A549 (cell line): ENCODE measurements at regions not wholly inside any gene's neighbourhood (a gene's known extent, or its start where the extent isn't known, plus 50 kb on each side); places are given as distances from the start of the nearest gene placed in this dataset.

Experiments used
- BHLHE40 ChIP-seq: IDR thresholded peaks from 2 replicates; pipeline ENCODE4 v1.6.1; 2012; ENCODE audit warnings: low read depth, low read length, inconsistent platforms
- CTCF ChIP-seq: fragments of >200 bp; sonication (Bioruptor Twin); formaldehyde crosslinking; IDR thresholded peaks from 3 replicates; pipeline ENCODE4 v1.5.1; 2016
- ELK1 ChIP-seq: fragments of 150-350 bp; IDR thresholded peaks from 2 replicates; pipeline ENCODE4 v1.6.1; 2014; ENCODE audit warnings: low read depth, mild to moderate bottlenecking, low read length
- EP300 ChIP-seq, 2 experiments: fragments of >200 bp; sonication (Bioruptor Twin); formaldehyde crosslinking; IDR thresholded peaks; 2 replicates in 1 of 2; 3 replicates in 1 of 2; pipeline ENCODE4 v1.6.1; 2016 to 2017
- JUNB ChIP-seq: fragments of >200 bp; sonication (Bioruptor Twin); formaldehyde crosslinking; IDR thresholded peaks from 2 replicates; pipeline ENCODE4 v1.6.1; 2016
- MAZ ChIP-seq: fragments of 150-350 bp; IDR thresholded peaks from 2 replicates; pipeline ENCODE4 v1.6.1; 2014; ENCODE audit warnings: antibody characterized with exemption, low read depth, low read length, borderline replicate concordance
- MYC ChIP-seq: IDR thresholded peaks from 2 replicates; pipeline ENCODE4 v1.6.1; 2012; ENCODE audit warnings: mild to moderate bottlenecking, inconsistent platforms, low read length, improper control_type of control experiment, borderline replicate concordance
- NFE2L2 ChIP-seq: fragments of 150-350 bp; conservative IDR thresholded peaks from 2 replicates; pipeline ENCODE4 v1.6.1; 2014; ENCODE audit warnings: low read length
- POLR2A ChIP-seq: IDR thresholded peaks from 2 replicates; pipeline ENCODE4 v1.6.1; 2012; ENCODE audit warnings: mild to moderate bottlenecking, low read length
- POLR2AphosphoS2 ChIP-seq: conservative IDR thresholded peaks from 2 replicates; pipeline ENCODE4 v1.6.1; 2012; ENCODE audit warnings: low read length, improper control_type of control experiment, inconsistent platforms
- RFX5 ChIP-seq: fragments of 450-650 bp; IDR thresholded peaks from 2 replicates; pipeline ENCODE4 v1.7.1; 2014; ENCODE audit warnings: antibody characterized with exemption, mild to moderate bottlenecking, moderate library complexity
- TF ChIP-seq, protein P1 (sequence below): fragments of 450-650 bp; IDR thresholded peaks from 2 replicates; pipeline ENCODE4 v1.6.1; 2014; ENCODE audit warnings: antibody characterized with exemption
- TF ChIP-seq, protein P2 (sequence below): IDR thresholded peaks from 2 replicates; pipeline ENCODE4 v1.6.1; 2012

GRCh38 chr22:49413146-49413545 lies 414.5 kb downstream of the BRD1 start:
- TF ChIP-seq JUNB, result no peak
- TF ChIP-seq POLR2A, result no peak
- TF ChIP-seq, protein P1, sequence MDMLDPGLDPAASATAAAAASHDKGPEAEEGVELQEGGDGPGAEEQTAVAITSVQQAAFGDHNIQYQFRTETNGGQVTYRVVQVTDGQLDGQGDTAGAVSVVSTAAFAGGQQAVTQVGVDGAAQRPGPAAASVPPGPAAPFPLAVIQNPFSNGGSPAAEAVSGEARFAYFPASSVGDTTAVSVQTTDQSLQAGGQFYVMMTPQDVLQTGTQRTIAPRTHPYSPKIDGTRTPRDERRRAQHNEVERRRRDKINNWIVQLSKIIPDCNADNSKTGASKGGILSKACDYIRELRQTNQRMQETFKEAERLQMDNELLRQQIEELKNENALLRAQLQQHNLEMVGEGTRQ, result no peak
- TF ChIP-seq MYC, result no peak
- TF ChIP-seq CTCF, result no peak
- no peak for TF ChIP-seq ELK1
- no peak for TF ChIP-seq BHLHE40
- TF ChIP-seq, protein P2, sequence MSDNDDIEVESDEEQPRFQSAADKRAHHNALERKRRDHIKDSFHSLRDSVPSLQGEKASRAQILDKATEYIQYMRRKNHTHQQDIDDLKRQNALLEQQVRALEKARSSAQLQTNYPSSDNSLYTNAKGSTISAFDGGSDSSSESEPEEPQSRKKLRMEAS, result no peak
- TF ChIP-seq EP300 (IDR thresholded peaks at IDR 0.05), result no peak
- TF ChIP-seq POLR2AphosphoS2, result no peak
- TF ChIP-seq MAZ, result no peak
- TF ChIP-seq NFE2L2, result no peak
- TF ChIP-seq RFX5, result no peak
